Endothelial cell (in vitro differentiated cells): ENCODE measurements at regions not wholly inside any gene's neighbourhood (a gene's known extent, or its start where the extent isn't known, plus 50 kb on each side); places are given as distances from the start of the nearest gene placed in this dataset.

Experiments used
- DNase-seq: peaks from one replicate; pipeline ENCODE4 v3.0.0; 2021; ENCODE audit warnings: low spot score
- H3K27ac Mint-ChIP-seq: one replicate; pipeline ENCODE4 v1.8.0; 2021; ENCODE audit warnings: mixed read lengths, inconsistent platforms; ENCODE audit not compliant: unreplicated experiment
- H3K27me3 Mint-ChIP-seq: one replicate; pipeline ENCODE4 v1.8.0; 2021; ENCODE audit warnings: mild to moderate bottlenecking, moderate library complexity, mixed read lengths, inconsistent platforms; ENCODE audit not compliant: unreplicated experiment
- H3K36me3 Mint-ChIP-seq: one replicate; pipeline ENCODE4 v1.8.0; 2021; ENCODE audit warnings: mild to moderate bottlenecking, low read depth, mixed read lengths, inconsistent platforms; ENCODE audit not compliant: unreplicated experiment
- H3K4me1 Mint-ChIP-seq: one replicate; pipeline ENCODE4 v1.8.0; 2021; ENCODE audit warnings: mild to moderate bottlenecking, mixed read lengths, inconsistent platforms; ENCODE audit not compliant: unreplicated experiment
- H3K4me3 Mint-ChIP-seq: one replicate; pipeline ENCODE4 v1.8.0; 2021; ENCODE audit warnings: mild to moderate bottlenecking, mixed read lengths, inconsistent platforms; ENCODE audit not compliant: unreplicated experiment
- H3K9me3 Mint-ChIP-seq: one replicate; pipeline ENCODE4 v1.8.0; 2021; ENCODE audit warnings: mixed read lengths, inconsistent platforms; ENCODE audit not compliant: unreplicated experiment
- CTCF ChIP-seq: fragments of 200-600 bp; sonication (generic); IDR thresholded peaks from one replicate; pipeline ENCODE4 v1.5.0; 2021; ENCODE audit warnings: antibody characterized with exemption; ENCODE audit not compliant: unreplicated experiment

- Mint-ChIP-seq H3K27me3 (no peaks in the 10 kb centered on the region), H3K36me3 (no peaks in the 10 kb centered on the region), H3K4me1 (no peaks in the 10 kb centered on the region), H3K27ac (no peak overlapping the region), H3K9me3 (no peaks in the 10 kb centered on the region), H3K4me3 (no peak overlapping the region)
- DNase-seq, result no peak
- TF ChIP-seq CTCF, result no peak
Observed at GRCh38 chr6:25144919-25145318, 134.3 kb upstream of the CARMIL1 start.

GRCh38 chr6:25147223-25147622 lies 132.0 kb upstream of the CARMIL1 start:
- no peaks in the 10 kb centered on the region for H3K27me3 Mint-ChIP-seq
- H3K27ac Mint-ChIP-seq, result no peak overlapping the region

DNA sequence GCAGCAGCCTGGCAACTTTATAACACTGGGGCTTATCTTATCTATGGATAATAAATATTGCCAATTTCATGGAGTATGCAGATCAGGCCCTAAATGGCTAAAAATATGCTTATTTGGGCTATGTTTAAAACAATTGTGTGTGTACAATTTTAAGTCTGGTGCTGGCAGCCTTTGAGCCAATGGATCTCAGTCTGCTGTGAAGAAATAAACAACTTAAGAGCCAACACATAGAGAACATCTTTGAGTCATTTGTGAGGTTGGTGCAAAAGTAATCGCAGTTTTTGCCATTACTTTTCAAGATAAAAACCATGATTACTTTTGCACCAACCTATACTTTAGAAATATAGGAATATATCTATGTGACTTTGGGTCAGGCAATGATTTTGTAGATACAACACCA lies 129.1 kb upstream of the CARMIL1 start:
- Mint-ChIP-seq H3K4me1 (no peaks in the 10 kb centered on the region), H3K9me3 (no peaks in the 10 kb centered on the region), H3K27me3 (no peaks in the 10 kb centered on the region)

More at GRCh38 chr6:25147223-25147622, 132.0 kb upstream of the CARMIL1 start:
- DNase-seq, result no peak
- Mint-ChIP-seq H3K9me3 (no peaks in the 10 kb centered on the region), H3K4me1 (no peaks in the 10 kb centered on the region), H3K4me3 (no peak overlapping the region), H3K36me3 (no peaks in the 10 kb centered on the region)
- no peak for TF ChIP-seq CTCF

GRCh38 chr6:25150863-25151262 lies 128.3 kb upstream of the CARMIL1 start:
- H3K9me3 Mint-ChIP-seq, result no peaks in the 10 kb centered on the region
- H3K27ac Mint-ChIP-seq, result no peak overlapping the region
- no peaks in the 10 kb centered on the region for H3K4me1 Mint-ChIP-seq
- DNase-seq, result no peak
- no peak overlapping the region for H3K4me3 Mint-ChIP-seq
- TF ChIP-seq CTCF, result no peak
- no peaks in the 10 kb centered on the region for H3K27me3 Mint-ChIP-seq
- no peaks in the 10 kb centered on the region for H3K36me3 Mint-ChIP-seq

More for the DNA sequence above, 129.1 kb upstream of the CARMIL1 start:
- TF ChIP-seq CTCF, result no peak
- Mint-ChIP-seq H3K27ac (no peak overlapping the region), H3K36me3 (no peaks in the 10 kb centered on the region), H3K4me3 (no peak overlapping the region)
- DNase-seq, result no peak

GRCh38 chr6:25153079-25153478 lies 126.1 kb upstream of the CARMIL1 start:
- Mint-ChIP-seq H3K36me3 (no peaks in the 10 kb centered on the region), H3K27ac (no peak overlapping the region), H3K9me3 (peaks cover 5% of the 10 kb centered on the region), H3K27me3 (no peaks in the 10 kb centered on the region), H3K4me3 (no peak overlapping the region), H3K4me1 (no peaks in the 10 kb centered on the region)
- DNase-seq, result no peak
- no peak for TF ChIP-seq CTCF
